CMK (cell line): ENCODE measurements at regions not wholly inside any gene's neighbourhood (a gene's known extent, or its start where the extent isn't known, plus 50 kb on each side); places are given as distances from the start of the nearest gene placed in this dataset.

ENCODE experiments used
- DNase-seq: peaks from one replicate; pipeline ENCODE4 v3.0.0-alpha.2; 2010; ENCODE audit warnings: low read depth

- no peak for DNase-seq
These were observed 176.7 kb downstream of the DACT1 start for GRCh38 chr14:58814466-58814865.

GRCh38 chr14:58815161-58815701, 177.5 kb downstream of the DACT1 start:
- no peak for DNase-seq

- DNase-seq, result no peak
These were observed 178.0 kb downstream of the DACT1 start for GRCh38 chr14:58815794-58816193.

GRCh38 chr14:58816416-58817115, 178.8 kb downstream of the DACT1 start:
- DNase-seq, result no peak

GRCh38 chr14:58817846-58818245, 180.1 kb downstream of the DACT1 start:
- no peak for DNase-seq

- DNase-seq, result no peak
These were observed 182.3 kb downstream of the DACT1 start for GRCh38 chr14:58820032-58820431.

- no peak for DNase-seq
These were observed 183.7 kb downstream of the DACT1 start for GRCh38 chr14:58821421-58821820.

- no peak for DNase-seq
These were observed 185.1 kb downstream of the DACT1 start for GRCh38 chr14:58822856-58823255.

- no peak for DNase-seq
These were observed 185.6 kb downstream of the DACT1 start for GRCh38 chr14:58823312-58823711.

GRCh38 chr14:58824106-58824505, 186.3 kb downstream of the DACT1 start:
- no peak for DNase-seq

GRCh38 chr14:58824796-58825195, 187.0 kb downstream of the DACT1 start:
- DNase-seq, result no peak

GRCh38 chr14:58825606-58826005, 187.8 kb downstream of the DACT1 start:
- no peak for DNase-seq

GRCh38 chr14:58826845-58827686, 189.3 kb downstream of the DACT1 start:
- no peak for DNase-seq

- no peak for DNase-seq
These were observed 190.5 kb downstream of the DACT1 start for GRCh38 chr14:58828298-58828697.

- DNase-seq, result no peak
These were observed 191.8 kb downstream of the DACT1 start for GRCh38 chr14:58829594-58829993.

GRCh38 chr14:58830121-58830520, 192.4 kb downstream of the DACT1 start:
- no peak for DNase-seq

GRCh38 chr14:58832095-58832521, 194.3 kb downstream of the DACT1 start:
- DNase-seq, result no peak

GRCh38 chr14:58833634-58834378, 196.0 kb downstream of the DACT1 start:
- DNase-seq, result no peak

- no peak for DNase-seq
These were observed 198.7 kb downstream of the DACT1 start for GRCh38 chr14:58836303-58836974.

- DNase-seq, result no peak
These were observed 201.5 kb downstream of the DACT1 start for GRCh38 chr14:58839233-58839632.

- DNase-seq, result no peak
These were observed 206.8 kb downstream of the DACT1 start for GRCh38 chr14:58844544-58844943.
